Eye (tissue), 1 donor: ENCODE measurements at regions not wholly inside any gene's neighbourhood (a gene's known extent, or its start where the extent isn't known, plus 50 kb on each side); places are given as distances from the start of the nearest gene placed in this dataset.
"Not testable (repeated sequence)": the region's sequence is repeated elsewhere in the genome, so short reads cannot be mapped to it uniquely, and the experiment has no call there.

Experiments used
- DNase-seq: peaks from one replicate; pipeline ENCODE4 v3.0.0-alpha.2; 2015

DNA sequence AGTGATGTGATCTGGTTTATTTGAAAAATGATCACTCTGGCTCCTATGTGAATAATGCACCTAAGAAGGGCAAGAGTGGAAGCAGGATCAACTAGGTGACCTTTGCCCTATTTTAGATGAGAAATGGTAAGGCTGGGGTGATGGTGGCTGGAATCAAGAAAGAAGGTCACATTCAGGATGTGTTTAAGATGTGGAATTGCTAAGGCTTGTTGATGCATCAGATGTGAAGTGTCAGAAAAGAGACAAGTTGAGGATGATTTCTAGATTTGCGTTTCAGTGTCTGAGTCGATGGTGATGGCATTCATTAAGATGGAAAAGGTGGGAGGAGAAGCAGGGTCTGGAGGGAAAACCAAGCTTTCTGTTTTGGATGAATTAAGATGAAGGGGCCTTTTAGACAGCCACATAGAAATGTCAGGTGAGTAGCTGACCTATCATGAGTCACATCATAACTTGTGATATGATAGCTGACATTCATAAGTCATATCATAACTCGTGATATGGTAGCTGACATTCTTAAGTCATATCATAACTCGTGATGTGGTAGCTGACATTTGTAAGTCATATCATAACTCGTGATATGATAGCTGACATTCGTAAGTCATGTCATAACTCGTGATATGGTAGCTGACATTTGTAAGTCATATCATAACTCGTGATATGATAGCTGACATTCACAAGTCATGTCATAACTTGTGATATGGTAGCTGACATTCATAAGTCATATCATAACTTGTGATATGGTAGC, 101.2 kb upstream of the SEC11C start:
- DNase-seq, result no peak

DNA sequence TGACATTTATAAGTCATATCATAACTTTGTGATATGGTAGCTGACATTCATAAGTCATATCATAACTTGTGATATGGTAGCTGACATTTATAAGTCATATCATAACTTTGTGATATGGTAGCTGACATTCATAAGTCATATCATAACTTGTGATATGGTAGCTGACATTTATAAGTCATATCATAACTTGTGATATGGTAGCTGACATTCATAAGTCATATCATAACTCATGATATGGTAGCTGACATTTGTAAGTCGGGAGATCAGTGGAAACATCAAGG, 100.7 kb upstream of the SEC11C start:
- DNase-seq, result not testable (repeated sequence)

DNA sequence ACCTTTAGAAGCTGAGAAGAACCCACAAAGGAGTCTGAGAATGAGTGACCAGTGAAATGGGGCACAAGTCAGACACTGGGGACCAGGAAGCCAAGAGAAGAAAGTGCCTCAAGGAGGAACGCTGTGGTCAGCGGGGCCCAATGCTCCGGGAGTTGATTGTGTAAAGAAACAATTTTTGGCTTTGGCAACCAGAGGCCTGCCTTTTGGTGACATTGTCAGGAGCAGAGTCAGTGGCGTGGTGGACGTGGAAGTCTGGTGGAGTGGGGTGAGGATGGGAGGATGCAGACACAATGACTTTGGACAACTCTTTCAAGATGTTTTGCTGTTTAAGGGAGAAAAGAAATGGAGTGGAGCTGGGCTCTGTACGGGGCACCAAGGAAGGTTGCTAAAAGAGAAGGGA, 100.2 kb upstream of the SEC11C start:
- no peak for DNase-seq

DNA sequence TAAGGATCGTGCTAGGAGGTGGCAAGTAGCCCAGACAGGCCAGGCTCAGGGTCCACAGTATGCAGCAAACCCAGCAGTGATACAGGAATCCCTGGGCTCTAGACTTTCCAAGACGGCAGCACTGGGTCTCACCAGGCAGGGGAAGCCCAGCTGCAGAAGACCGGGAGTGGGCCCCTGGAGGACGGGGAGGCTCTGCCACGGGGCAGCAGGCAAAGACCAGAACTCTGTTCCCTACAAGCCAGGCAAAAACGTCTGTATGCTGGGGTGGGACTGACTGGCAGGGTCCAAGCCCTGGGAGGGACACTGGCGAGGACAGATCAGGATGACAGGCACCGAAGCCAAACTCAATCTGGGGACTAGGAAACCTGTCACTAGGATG, 98.9 kb upstream of the SEC11C start:
- DNase-seq, result no peak

DNA sequence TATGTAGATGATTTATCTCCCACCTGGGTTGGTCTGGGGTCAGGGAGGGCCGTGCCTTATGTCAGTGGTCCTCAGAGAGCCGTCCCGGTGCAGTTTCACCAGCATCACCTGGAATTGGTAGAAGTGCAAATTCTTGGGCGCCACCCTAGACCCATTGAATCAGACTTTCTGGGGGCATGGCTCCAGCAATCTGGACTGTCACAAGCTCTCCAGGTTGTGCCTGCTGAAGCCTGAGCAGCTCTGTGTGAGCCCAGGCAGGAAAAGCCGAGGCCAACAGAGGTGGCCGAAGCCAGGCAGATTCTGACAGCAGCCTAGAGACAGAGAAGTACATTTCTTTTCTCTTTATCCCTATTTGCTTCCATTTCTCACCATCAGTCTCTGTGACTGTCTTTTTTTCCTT, 98.4 kb upstream of the SEC11C start:
- DNase-seq, result no peak

DNA sequence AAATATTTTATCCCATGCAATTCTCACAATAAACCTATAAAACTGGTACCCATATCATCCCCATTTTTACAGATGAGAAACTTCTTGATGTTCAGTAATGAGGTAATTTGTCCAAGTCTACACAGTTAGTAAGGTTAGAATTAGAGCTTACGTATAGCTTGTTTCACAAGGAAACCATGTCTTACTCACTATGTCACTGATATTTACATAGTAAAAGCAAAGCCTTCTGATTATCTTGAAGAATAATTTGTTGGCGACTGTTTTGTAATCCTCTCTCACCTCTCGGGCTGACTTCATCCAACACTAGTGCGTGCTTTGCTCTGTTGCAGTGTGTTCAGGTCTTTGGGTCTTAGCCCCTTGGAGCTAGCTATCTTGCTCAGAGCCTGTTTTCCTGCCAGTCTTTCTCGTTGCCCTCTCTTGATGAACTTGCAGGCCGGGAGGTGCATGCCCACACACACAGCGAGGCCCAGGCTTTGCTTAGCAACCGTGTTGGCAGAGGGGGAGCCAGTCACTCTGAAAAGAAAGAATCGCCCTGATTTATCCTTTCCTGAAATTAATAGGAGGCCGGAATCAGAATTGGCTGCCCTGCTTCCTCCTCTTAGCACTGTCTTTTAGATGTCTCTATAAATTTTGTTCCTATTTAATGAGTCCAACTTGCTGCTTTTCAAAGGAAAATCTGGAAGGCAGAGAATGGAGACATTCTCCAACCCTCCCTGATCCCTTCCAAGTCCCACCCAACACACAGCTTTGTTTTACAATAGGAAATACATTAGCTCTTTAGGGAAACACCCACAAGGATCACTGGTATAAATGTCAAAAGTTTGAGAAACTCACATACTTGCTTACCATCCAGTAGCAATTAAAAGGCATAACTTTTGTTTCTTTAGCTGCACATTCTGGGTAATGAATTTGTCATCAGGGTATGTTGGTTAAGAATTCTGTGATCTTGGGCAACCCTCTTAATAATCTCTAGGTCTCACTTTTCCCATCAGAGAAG, 97.6 kb upstream of the SEC11C start:
- peak; percentile 46 for DNase-seq

DNA sequence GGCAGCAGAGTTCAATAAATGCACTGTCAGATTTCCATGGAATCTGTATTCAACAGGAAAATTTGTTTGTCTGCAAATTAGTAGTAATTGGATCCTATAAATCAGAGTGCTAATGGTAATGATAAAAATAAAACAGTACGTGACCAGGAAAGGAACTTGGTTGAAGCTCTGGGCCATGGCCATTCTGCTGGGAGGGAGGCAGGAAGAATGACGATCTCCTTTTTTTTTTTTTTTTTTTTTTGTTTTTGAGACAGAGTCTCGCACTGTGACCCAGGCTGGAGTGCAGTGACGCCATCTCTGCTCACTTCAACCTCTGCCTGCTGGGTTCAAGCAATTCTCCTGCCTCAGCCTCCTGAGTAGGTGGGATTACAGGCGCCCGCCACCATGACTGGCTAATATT, 94.8 kb upstream of the SEC11C start:
- no peak for DNase-seq

DNA sequence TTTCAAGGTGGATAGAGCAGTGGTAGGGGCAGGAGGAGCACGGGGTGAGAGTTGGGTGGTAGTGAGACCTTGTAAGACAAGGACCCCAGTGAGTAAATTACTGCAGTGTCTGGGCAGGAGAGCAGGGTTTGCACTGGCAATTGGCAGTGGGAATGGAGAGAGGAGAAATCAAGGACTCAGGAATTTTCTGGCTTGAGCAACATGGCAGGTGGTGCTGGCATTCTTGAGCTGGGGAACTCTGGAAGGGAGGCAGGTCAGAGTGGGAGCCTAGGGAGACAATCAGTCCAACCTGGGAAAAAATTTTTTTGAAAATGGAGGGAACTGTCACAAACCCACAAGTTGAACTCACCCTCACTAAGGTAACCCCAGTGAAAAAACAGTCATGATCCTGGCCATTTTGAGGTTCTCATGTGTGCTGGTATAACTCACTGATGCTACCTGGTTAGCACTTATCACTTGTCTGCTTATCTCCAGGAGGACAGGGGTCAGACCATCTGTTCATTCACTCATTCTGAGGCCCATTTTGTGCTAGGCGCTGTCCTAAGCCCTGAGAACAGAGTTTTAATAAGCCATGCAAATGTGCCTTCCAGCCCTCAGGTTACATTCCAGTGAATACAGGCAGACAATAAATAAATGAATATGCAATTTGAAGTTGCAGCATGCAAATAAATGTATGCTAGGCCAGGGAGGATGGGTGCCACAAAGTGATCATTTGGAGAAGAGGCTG, 92.2 kb upstream of the SEC11C start:
- DNase-seq, result no peak

DNA sequence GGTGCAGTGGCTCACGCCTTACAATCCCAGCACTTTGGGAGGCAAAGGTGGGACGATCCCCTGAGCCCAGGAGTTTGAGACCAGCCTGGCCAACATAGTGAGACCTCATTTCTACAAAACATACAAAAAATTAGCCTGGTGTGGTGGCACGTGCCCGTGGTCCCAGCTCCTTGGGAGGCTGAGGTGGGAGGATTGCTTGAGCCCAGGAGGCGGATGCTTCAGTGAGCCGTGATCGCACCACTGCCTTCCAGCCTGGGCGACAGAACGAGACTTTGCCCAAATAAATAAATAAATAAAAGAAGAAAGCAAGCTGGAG, 91.7 kb upstream of the SEC11C start:
- no peak for DNase-seq

DNA sequence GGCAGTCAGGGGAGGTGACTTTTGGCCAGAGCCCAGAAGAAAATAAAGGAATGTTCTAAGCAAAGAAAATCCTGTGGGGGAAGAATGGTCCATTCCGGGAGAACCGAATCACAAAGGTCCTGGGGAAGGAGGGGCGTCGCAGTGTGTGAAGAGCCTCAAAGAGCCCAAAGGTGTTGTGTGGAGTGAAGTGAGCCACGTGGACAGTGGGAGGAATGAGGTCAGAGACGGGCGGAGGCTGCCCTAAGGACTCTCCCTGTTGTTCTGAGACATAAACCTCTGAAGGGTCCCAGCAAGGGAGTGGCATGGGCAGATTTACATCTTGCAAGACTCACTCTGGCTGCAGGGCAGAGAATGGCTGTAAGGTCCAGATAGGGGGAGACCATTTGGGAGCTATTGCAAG, 91.3 kb upstream of the SEC11C start:
- DNase-seq, result no peak

DNA sequence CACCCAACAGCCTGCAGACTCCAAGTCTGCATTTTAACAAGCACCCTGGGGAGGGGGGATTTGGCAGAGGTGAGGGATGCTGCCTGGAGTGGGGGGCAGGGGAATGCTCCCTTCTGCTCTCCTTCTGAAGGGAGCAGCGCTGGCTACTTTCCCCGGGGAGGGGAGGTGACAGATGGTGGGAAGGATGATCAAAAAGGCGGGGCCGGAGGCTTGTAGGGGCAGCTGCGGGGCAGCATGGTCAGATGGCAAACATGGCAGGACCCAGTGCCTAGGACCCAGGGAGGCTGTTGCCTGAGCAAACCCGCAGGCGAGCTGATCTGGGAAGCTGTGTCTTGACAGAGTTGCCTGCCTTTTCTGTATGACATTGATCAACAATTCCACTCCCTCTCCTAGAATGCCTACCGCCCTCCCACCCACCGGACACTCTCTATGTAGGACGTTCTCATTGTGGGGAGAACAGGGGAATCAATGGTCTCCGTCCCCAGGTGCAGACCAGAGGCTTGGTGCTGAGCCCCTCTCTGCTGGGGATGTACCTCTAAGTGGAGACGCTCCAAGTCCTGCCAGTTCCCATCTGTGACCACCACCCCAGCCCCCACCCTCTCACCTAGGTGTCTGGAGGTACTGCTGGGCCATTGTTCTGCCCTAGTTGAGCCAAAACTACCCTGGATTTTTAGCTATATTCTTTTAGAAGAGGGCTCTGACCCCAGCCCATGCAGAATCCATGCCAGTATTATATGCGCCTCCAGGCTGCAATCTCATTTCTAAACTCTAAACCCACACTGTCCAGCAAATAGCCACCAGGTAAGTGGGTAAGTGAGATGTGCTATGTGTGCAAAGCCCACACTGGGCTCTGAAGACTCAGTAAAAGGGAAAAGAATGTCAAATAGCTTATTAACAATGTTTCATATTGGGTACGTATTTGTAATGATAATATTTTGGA, 89.7 kb upstream of the SEC11C start:
- peak; percentile 70 for DNase-seq

DNA sequence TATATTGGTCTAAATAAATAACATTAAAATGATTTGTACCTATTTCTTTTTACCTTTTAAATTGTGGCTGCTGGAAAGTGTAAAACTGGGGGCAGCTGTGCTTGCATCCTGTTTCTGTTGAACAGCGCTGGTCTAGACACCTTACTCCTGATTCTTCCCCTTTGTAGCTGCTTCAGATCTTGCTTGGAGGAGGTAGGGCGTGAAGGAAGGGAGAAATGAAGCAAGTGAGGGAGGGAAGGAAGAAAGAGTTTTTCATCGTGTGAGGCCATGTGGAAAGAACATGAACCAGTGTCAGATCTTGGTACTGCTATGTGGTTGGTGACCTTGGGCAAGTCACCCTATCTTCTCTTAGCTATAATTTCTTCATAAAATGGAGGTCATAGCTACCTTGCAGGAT, 89.0 kb upstream of the SEC11C start:
- DNase-seq, result no peak

DNA sequence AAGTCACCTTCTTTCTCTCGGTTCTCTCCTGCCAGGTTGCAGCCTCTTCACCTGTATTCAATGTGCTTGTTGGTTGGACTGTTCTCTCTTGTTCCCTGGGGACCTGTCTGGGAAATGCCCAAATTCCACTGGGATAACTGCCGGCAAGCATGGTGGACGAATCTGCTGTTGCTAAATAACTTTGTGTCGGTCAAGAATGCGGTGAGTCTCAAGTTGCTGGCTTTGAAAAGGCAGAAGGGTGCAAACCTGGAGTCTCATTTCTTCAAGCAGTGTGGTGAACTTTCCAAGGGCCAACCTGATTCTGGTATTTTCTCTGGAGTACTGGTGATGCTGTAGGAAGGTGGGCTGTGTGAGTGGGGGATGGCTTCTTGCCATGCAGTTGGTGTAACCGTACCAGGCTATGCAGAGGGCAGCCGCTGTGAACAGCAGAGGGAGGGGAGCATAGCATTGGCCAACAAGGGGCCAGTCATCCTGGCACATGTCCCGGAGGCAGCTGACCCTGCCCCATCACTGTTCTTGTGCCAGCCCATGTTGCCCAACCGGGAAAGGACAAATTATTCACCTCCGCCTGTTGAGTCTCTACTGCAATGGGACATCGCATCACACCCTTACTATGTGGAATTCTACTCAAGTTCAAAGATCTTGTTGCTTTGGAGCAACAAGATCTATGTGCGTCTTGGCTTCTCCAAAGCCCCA, 88.1 kb upstream of the SEC11C start:
- DNase-seq, result no peak

DNA sequence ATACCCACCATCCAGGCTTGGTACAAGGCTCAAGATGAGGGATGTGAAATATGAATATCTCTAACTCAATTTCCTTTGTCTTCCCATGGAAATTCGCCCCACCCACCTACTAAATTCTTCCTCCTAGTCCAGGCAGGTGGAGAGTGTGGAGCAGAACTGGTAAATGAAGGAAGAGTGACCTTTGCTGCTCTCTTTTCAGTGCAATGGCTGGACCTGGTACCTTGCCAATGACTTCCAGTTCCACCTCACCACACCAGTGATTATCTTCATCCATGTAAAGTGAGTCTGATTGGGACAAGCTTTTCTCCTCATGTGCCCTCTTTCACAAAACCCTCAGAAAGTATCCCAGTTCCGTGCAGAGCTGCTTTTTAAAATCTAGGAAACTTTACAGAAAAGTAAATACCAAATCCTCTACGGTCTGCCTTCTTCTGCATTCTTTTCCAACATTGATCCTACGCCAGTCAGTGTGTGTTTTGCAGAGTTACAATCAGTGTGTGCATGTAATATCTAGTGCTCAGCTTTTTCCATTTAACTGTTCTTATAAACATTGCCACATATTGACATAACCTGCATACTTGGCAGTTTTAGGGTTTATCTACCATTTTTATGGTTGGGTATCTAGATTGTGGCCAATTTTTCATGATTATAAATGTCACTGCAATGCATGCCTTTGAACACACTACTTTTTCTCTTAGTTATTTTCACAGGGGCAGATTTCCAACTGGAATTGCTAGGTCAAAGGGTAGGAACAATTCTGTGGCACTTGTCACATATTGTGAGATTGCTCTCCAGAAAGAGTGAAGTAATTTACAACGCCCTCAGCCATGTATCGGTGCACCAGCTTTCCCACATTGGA, 86.5 kb upstream of the SEC11C start:
- peak; percentile 46 for DNase-seq

DNA sequence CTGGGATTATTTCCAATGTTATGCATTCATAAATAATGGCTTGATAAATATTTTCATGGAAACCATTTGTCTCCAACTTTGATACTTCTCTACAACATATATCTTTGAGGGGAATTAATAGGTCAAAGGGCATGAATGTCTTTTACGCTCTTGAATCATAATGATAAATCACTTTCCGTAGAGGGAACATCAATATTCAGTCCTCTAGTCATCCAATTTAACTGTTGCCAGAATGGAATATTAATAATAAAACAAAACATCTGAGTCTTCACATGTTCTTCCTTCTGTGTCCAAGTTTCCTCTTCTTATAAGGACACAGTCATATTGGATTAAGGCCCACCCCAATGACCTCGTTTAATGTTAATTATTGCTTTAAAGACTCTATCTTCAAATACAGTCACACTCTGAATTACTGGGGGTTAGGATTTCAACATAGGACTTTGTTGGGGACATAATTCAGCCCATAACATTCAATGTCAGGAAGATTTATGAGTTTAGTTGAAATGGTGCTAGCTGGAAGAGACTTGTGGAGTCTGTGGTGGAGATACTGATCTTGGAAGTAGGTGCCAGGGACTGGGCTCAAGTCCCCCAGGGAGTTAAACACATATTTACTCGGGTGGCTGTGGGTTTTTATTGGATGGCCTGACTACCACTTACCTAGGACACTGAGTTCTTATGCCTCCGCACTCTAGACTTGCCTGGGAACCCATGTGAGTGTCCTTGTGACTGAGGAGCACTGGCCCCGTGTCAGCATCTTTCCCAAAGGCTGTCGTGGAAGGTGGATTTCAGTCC, 85.0 kb upstream of the SEC11C start:
- DNase-seq, result no peak

DNA sequence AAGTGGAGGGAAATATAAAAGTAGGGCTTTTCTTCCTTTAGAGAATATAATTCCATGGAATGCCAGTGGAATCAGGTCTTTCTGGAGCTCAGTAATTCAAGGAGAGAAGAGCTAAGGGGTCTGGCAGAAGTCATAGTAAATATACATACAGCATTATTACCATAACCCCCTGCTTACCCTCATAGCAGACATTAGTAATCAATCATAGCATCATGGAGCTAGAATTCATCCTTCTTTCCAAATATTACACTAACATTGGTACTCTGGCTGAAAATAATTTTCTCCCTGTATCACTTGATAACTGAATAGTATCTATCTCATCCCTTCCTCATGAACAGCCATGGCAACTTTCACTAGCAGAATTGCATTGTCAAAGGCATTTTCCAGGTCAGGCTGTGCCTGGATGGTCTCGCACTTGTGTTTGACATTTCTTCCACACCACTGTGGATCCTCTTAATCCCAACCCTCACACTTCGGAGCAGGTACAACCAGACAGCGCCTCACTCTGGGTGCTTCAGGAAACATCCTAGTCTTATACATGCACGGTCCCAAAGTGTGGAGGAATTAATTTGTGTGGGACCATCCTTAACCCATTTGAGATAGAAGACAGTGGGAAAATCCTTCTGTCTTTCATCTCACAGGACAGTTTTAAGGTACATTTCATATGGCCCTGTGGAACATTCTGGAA, 84.2 kb upstream of the SEC11C start:
- no peak for DNase-seq

DNA sequence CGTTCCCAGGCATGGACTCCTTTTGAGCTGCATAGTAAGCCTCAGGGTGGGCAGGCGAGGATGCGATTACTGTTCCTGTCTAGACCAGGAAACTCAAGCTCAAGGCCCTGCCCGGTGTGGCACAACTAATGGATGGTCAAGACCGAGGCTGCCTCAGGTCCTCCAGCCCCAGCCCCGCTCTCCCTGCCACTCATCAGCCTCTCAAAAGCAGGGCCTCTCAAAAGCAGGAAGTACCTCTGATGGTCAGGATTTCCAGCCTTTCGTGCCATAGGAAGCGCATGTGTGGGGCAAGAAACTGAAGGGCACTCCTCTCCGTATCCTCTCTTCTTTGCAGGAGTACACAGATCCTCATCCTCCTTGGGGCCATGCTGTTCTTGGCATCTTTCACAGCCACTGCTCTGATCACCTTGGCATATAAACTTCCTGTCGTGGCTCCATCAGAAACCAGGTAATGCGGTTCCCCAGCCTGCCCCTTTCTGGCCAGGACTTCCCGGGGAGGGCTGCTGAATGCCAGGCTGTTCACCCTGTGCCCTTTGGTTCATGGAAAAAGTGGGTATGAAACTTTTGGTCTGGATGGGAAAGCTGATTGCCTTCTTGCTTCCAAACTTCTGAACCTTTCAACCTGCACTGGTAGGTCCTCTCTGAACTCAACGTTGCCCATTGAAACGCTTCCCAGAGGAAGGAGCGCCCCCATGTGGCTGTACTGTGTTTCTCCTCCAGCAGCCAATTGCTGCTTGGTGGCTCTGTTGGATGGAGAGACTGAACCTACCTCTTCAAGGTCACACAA, 82.8 kb upstream of the SEC11C start:
- peak; percentile 89 for DNase-seq

DNA sequence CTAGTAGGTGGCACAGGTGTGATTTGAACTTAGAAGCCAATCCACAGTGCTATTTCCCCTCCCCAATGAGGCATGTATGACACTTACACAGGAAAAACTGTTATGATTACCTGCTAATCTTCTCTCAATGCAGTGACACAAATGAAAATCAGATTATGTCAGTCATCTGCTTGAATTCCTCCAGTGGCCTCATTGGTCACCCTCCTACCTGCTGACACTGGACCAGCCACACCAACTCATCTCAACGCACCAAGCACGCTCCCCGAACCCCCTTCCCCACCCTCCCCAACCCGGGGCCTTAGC, 82.2 kb upstream of the SEC11C start:
- no peak for DNase-seq

DNA sequence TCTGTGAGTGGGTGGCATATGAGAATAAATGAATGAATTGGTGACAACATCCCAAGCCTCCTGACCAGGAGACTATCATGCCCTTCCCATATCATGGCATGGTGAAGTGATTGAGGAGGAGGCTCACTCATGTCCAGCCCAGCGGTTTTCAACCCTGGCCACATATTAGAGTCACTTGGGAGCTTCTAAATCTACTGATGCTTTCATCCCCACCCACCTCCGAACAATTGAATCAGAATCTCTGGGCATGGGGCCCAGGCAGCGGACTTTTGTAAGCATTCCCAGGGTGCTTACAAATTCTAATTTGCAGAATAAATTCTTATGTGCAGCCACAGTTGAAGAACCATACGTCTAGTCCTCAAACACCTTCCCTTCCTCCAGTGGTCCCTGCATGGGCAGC, 81.7 kb upstream of the SEC11C start:
- DNase-seq, result no peak
